MCF 10A (cell line): ENCODE measurements at regions not wholly inside any gene's neighbourhood (a gene's known extent, or its start where the extent isn't known, plus 50 kb on each side); places are given as distances from the start of the nearest gene placed in this dataset.

Source experiments
- BruUV-seq: library from RNA; stranded (reverse); fragments of 400-500 nt; replicated peaks from 2 replicates; lab custom pipeline; 2021; lab: Mats Ljungman, UMichigan
- CTCF ChIA-PET: fragments of 300-600 bp; sonication (Branson Sonifier 250); formaldehyde crosslinking; extraction: SDS; loops from one replicate; lab custom pipeline; 2021; ENCODE audit warnings: antibody characterized with exemption, inconsistent platforms; lab: Yijun Ruan, JAX
- POLR2A ChIA-PET: fragments of 300-600, 350-650 bp; sonication (Branson Sonifier 250); formaldehyde crosslinking; extraction: SDS; loops from one replicate; lab custom pipeline; 2020; ENCODE audit warnings: antibody characterized with exemption, inconsistent platforms; lab: Yijun Ruan, JAX
- DNase-seq: peaks from one replicate; pipeline ENCODE4 v3.0.0-alpha.2; 2018; ENCODE audit not compliant: unreplicated experiment
- H3K27ac Mint-ChIP-seq: one replicate; pipeline ENCODE4 v1.8.0; 2022; ENCODE audit warnings: mild to moderate bottlenecking, low read depth, mixed read lengths; ENCODE audit not compliant: unreplicated experiment
- H3K27me3 Mint-ChIP-seq: one replicate; pipeline ENCODE4 v1.8.0; 2022; ENCODE audit warnings: mixed read lengths; ENCODE audit not compliant: insufficient read depth, unreplicated experiment
- H3K36me3 Mint-ChIP-seq: one replicate; pipeline ENCODE4 v1.8.0; 2022; ENCODE audit warnings: mild to moderate bottlenecking, moderate library complexity, mixed read lengths; ENCODE audit not compliant: insufficient read depth, unreplicated experiment
- H3K4me1 Mint-ChIP-seq: one replicate; pipeline ENCODE4 v1.8.0; 2022; ENCODE audit warnings: mixed read lengths; ENCODE audit not compliant: insufficient read depth, unreplicated experiment
- H3K4me3 Mint-ChIP-seq: one replicate; pipeline ENCODE4 v1.8.0; 2022; ENCODE audit warnings: mild to moderate bottlenecking, moderate library complexity, mixed read lengths; ENCODE audit not compliant: unreplicated experiment
- H3K9me3 Mint-ChIP-seq: one replicate; pipeline ENCODE4 v1.8.0; 2022; ENCODE audit warnings: mixed read lengths; ENCODE audit not compliant: unreplicated experiment
- intact Hi-C: fragments of 100-400 bp; cut with micrococcal nuclease; formaldehyde crosslinking; loops from 2 replicates; pipeline ENCODE4 v1.14.1; 2022
- TF ChIP-seq, protein P1 (sequence below): fragments of 200-600 bp; IDR thresholded peaks from one replicate; pipeline ENCODE4 v1.8.0; 2022; ENCODE audit warnings: antibody characterized with exemption, mild to moderate bottlenecking; ENCODE audit not compliant: unreplicated experiment

GRCh38 chr12:58980768-58981167 is 60.5 kb upstream of the LRIG3 start:
- Mint-ChIP-seq H3K27me3 (no peaks in the 10 kb centered on the region), H3K27ac (no peak overlapping the region), H3K36me3 (no peaks in the 10 kb centered on the region), H3K4me3 (no peak overlapping the region), H3K4me1 (no peaks in the 10 kb centered on the region), H3K9me3 (no peaks in the 10 kb centered on the region)
- intact Hi-C loops, result no loop called here
- POLR2A ChIA-PET, result interaction anchor here (0.7 kb wide), 1 partner anchor 34 kb away, joined by 3 read pairs; no protein-coding TSS in a partner anchor
- DNase-seq, result no peak
- CTCF ChIA-PET, result no interaction called here
- BruUV-seq, result no TSS peak
- TF ChIP-seq, protein P1, sequence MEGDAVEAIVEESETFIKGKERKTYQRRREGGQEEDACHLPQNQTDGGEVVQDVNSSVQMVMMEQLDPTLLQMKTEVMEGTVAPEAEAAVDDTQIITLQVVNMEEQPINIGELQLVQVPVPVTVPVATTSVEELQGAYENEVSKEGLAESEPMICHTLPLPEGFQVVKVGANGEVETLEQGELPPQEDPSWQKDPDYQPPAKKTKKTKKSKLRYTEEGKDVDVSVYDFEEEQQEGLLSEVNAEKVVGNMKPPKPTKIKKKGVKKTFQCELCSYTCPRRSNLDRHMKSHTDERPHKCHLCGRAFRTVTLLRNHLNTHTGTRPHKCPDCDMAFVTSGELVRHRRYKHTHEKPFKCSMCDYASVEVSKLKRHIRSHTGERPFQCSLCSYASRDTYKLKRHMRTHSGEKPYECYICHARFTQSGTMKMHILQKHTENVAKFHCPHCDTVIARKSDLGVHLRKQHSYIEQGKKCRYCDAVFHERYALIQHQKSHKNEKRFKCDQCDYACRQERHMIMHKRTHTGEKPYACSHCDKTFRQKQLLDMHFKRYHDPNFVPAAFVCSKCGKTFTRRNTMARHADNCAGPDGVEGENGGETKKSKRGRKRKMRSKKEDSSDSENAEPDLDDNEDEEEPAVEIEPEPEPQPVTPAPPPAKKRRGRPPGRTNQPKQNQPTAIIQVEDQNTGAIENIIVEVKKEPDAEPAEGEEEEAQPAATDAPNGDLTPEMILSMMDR, result no peak

DNA sequence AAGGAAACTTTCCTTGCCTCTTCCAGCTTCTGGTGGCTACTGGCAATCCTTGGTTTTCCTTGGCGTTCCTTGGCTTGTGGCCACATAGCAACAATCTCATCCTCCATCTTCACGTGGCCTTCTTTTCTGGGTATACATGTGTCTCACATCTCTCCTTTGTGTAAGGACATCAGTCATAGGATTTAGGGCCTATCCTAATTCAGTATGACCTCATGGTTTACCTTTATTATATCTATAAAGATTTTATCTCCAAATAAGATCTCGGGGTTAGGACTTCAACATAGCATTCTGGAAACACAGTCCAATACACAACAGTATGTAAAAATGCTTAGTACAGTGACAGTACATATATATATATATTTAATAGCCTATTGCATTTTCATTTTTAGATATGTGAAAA is 58.4 kb upstream of the LRIG3 start:
- no peak for DNase-seq
- Mint-ChIP-seq H3K36me3 (no peaks in the 10 kb centered on the region), H3K4me1 (no peaks in the 10 kb centered on the region), H3K27me3 (no peaks in the 10 kb centered on the region), H3K4me3 (no peak overlapping the region), H3K9me3 (no peaks in the 10 kb centered on the region), H3K27ac (no peak overlapping the region)
- intact Hi-C loops, result no loop called here
- TF ChIP-seq, protein P1, result no peak
- POLR2A ChIA-PET, result no interaction called here
- CTCF ChIA-PET, result interaction anchor here (0.6 to 1.7 kb wide), 2 partner anchors 56 to 108 kb away, joined by 4 read pairs; no protein-coding TSS in a partner anchor
- BruUV-seq, result no TSS peak

GRCh38 chr12:58977476-58977875 is 57.2 kb upstream of the LRIG3 start:
- Mint-ChIP-seq H3K4me1 (no peaks in the 10 kb centered on the region), H3K27ac (no peak overlapping the region), H3K4me3 (no peak overlapping the region), H3K27me3 (no peaks in the 10 kb centered on the region), H3K9me3 (no peaks in the 10 kb centered on the region), H3K36me3 (no peaks in the 10 kb centered on the region)
- no TSS peak for BruUV-seq
- TF ChIP-seq, protein P1, result no peak
- intact Hi-C loops, result no loop called here
- ChIA-PET CTCF (no interaction called here), POLR2A (interaction anchor here (0.6 to 0.9 kb wide), 2 partner anchors 10 to 465 kb away, joined by 3 to 4 read pairs; no protein-coding TSS in a partner anchor)
- no peak for DNase-seq

GRCh38 chr12:58976146-58976545 is 55.8 kb upstream of the LRIG3 start:
- no peaks in the 10 kb centered on the region for H3K4me1 Mint-ChIP-seq
- no peak for DNase-seq
- no peaks in the 10 kb centered on the region for H3K27me3 Mint-ChIP-seq
- POLR2A ChIA-PET, result no interaction called here
- BruUV-seq, result no TSS peak
- CTCF ChIA-PET, result no interaction called here
- intact Hi-C loops, result no loop called here
- H3K27ac Mint-ChIP-seq, result no peak overlapping the region
- H3K4me3 Mint-ChIP-seq, result no peak overlapping the region
- H3K9me3 Mint-ChIP-seq, result no peaks in the 10 kb centered on the region
- TF ChIP-seq, protein P1, result no peak
- H3K36me3 Mint-ChIP-seq, result no peaks in the 10 kb centered on the region
